ENCODE measurements at regions not wholly inside any gene's neighbourhood (a gene's known extent, or its start where the extent isn't known, plus 50 kb on each side); places are given as distances from the start of the nearest gene placed in this dataset.
"Not testable (repeated sequence)": the region's sequence is repeated elsewhere in the genome, so short reads cannot be mapped to it uniquely, and the experiment has no call there.

DNA sequence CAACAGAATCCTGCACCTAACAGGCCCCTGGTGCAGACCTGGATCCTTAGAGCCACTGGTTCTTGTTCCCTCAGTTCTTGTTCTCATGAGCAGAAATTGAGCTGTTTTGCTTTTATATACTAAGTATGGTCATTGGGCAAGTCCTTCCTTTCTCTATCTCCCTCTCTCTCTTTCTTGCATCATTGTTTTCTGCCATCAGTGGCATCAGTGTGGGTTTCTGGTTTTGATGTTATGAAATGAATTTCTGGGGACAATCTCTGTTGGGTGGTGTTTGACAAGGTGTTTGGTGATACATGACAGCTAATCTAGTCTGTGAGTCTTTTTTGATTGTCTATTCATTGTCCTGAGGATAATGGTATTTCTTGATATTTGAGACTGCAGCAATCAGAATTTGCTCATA lies 168.0 kb upstream of the NOTCH2NLA start:
- H3K4me1 ChIP-seq (ENCODE audit: control insufficient read depth in 2 of 2, insufficient read depth in 2 of 2, low read length in 2 of 2); H3K27ac Mint-ChIP-seq; H3K36me3 ChIP-seq (replicated peaks in 1 of 2; ENCODE audit: control extremely low read depth in 1 of 2, control insufficient read depth in 1 of 2, extremely low read depth in 1 of 2, insufficient read depth in 2 of 2, low read length in 1 of 2); H3K4me3 Mint-ChIP-seq; CTCF ChIA-PET; H3K27me3 Mint-ChIP-seq; DNase-seq; H3K4me2 ChIP-seq (replicated peaks; ENCODE audit: low read depth, low read length, poor library complexity, severe bottlenecking); H4K20me1 ChIP-seq (ENCODE audit: control insufficient read depth, insufficient read depth, low read length, poor library complexity, severe bottlenecking); H3K4me1 Mint-ChIP-seq; ATAC-seq (ENCODE audit: low read depth); POLR2A ChIA-PET; H3K79me2 ChIP-seq (ENCODE audit: control insufficient read depth, insufficient read depth, low read length); H2AFZ ChIP-seq (ENCODE audit: insufficient read depth, low read depth, low read length, poor library complexity, severe bottlenecking); H3K9ac ChIP-seq (ENCODE audit: low read length); H3K9me3 Mint-ChIP-seq (ENCODE audit: insufficient read depth); H3K27me3 ChIP-seq (replicated peaks in 1 of 4; ENCODE audit: control extremely low read depth in 1 of 4, control insufficient read depth in 3 of 4, insufficient read depth in 4 of 4, low read length in 3 of 4); H3K4me3 ChIP-seq (ENCODE audit: control extremely low read depth in 1 of 5, extremely low read depth in 1 of 5, insufficient read depth in 1 of 5, low read depth in 2 of 5, low read length in 4 of 5); intact Hi-C loops (cut with micrococcal nuclease); H3K9me3 ChIP-seq (ENCODE audit: control extremely low read depth in 1 of 3, control insufficient read depth in 2 of 3, insufficient read depth in 1 of 3, low read length in 2 of 3); H3K27ac ChIP-seq (ENCODE audit: low read length in 2 of 2): not testable (repeated sequence)

DNA sequence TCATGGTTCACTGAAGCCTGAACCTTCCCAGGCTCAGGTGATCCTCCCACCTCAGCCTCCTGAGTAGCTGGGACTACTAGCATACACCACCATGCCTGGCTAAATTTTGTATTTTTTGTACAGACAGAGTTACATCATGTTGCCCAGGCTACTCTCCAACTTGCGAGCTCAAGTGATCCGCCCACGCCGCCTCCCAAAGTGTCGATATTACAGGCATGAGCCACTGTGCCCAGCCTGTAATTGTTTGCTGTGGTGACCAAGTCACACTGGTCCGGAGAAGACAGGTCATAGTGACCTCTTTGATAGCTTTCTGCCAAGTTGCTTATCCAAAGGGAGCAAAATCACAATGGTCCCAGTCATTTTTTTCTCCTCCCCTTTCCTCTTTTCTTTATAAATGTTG lies 167.4 kb upstream of the NOTCH2NLA start:
- ATAC-seq (ENCODE audit: low read depth); H3K9me3 ChIP-seq (ENCODE audit: control extremely low read depth in 1 of 3, control insufficient read depth in 2 of 3, insufficient read depth in 1 of 3, low read length in 2 of 3); H4K20me1 ChIP-seq (ENCODE audit: control insufficient read depth, insufficient read depth, low read length, poor library complexity, severe bottlenecking); H3K36me3 ChIP-seq (replicated peaks in 1 of 2; ENCODE audit: control extremely low read depth in 1 of 2, control insufficient read depth in 1 of 2, extremely low read depth in 1 of 2, insufficient read depth in 2 of 2, low read length in 1 of 2); H3K27ac Mint-ChIP-seq; H3K27ac ChIP-seq (ENCODE audit: low read length in 2 of 2); POLR2A ChIA-PET; H3K4me2 ChIP-seq (replicated peaks; ENCODE audit: low read depth, low read length, poor library complexity, severe bottlenecking); H3K79me2 ChIP-seq (ENCODE audit: control insufficient read depth, insufficient read depth, low read length); intact Hi-C loops (cut with micrococcal nuclease); H2AFZ ChIP-seq (ENCODE audit: insufficient read depth, low read depth, low read length, poor library complexity, severe bottlenecking); H3K4me1 ChIP-seq (ENCODE audit: control insufficient read depth in 2 of 2, insufficient read depth in 2 of 2, low read length in 2 of 2); H3K27me3 ChIP-seq (replicated peaks in 1 of 4; ENCODE audit: control extremely low read depth in 1 of 4, control insufficient read depth in 3 of 4, insufficient read depth in 4 of 4, low read length in 3 of 4); H3K9ac ChIP-seq (ENCODE audit: low read length); CTCF ChIA-PET; H3K4me3 ChIP-seq (ENCODE audit: control extremely low read depth in 1 of 5, extremely low read depth in 1 of 5, insufficient read depth in 1 of 5, low read depth in 2 of 5, low read length in 4 of 5); H3K27me3 Mint-ChIP-seq; DNase-seq; H3K4me3 Mint-ChIP-seq; H3K9me3 Mint-ChIP-seq (ENCODE audit: insufficient read depth); H3K4me1 Mint-ChIP-seq: not testable (repeated sequence)
- no CpG with 5 or more reads among the region's 6 CpGs for WGBS (ENCODE audit: insufficient coverage)

DNA sequence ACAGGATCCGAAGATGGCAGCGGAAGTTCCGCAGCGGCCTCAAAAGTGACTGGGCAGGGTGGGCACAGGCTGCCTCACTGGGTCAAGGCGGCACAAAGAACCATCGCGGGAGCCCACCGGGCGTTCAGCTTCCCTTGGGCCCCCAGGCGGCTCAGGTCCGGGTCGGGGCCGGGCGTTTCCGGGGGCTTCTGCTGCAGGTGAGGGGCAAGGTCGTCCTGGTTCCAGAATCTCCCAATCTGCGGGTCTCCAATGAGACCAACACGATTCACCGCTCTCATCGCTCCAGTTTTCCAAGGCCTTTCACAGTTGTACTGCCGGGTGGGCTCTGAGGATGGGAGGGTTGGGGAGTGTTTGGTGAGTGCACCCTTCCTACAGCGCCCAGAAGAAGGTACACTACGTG lies 165.0 kb upstream of the NOTCH2NLA start:
- H3K27ac ChIP-seq (ENCODE audit: low read length in 2 of 2); ATAC-seq (ENCODE audit: low read depth); H3K79me2 ChIP-seq (ENCODE audit: control insufficient read depth, insufficient read depth, low read length); H2AFZ ChIP-seq (ENCODE audit: insufficient read depth, low read depth, low read length, poor library complexity, severe bottlenecking); H3K9me3 ChIP-seq (ENCODE audit: control extremely low read depth in 1 of 3, control insufficient read depth in 2 of 3, insufficient read depth in 1 of 3, low read length in 2 of 3); H3K27me3 Mint-ChIP-seq; H3K36me3 ChIP-seq (replicated peaks in 1 of 2; ENCODE audit: control extremely low read depth in 1 of 2, control insufficient read depth in 1 of 2, extremely low read depth in 1 of 2, insufficient read depth in 2 of 2, low read length in 1 of 2); intact Hi-C loops (cut with micrococcal nuclease); H4K20me1 ChIP-seq (ENCODE audit: control insufficient read depth, insufficient read depth, low read length, poor library complexity, severe bottlenecking); H3K9me3 Mint-ChIP-seq (ENCODE audit: insufficient read depth); CTCF ChIA-PET; H3K27me3 ChIP-seq (replicated peaks in 1 of 4; ENCODE audit: control extremely low read depth in 1 of 4, control insufficient read depth in 3 of 4, insufficient read depth in 4 of 4, low read length in 3 of 4); H3K4me2 ChIP-seq (replicated peaks; ENCODE audit: low read depth, low read length, poor library complexity, severe bottlenecking); H3K4me1 Mint-ChIP-seq; H3K27ac Mint-ChIP-seq; POLR2A ChIA-PET; H3K4me1 ChIP-seq (ENCODE audit: control insufficient read depth in 2 of 2, insufficient read depth in 2 of 2, low read length in 2 of 2); H3K9ac ChIP-seq (ENCODE audit: low read length); DNase-seq: not testable (repeated sequence)
- H3K4me3 ChIP-seq (ENCODE audit: control extremely low read depth in 1 of 5, extremely low read depth in 1 of 5, insufficient read depth in 1 of 5, low read depth in 2 of 5, low read length in 4 of 5) = peak overlapping the region in 1 of 5 experiments; percentile 18
- WGBS (ENCODE audit: insufficient coverage) = 32% methylated on average over 12 of the region's 23 CpGs
- H3K4me3 Mint-ChIP-seq = peak overlapping the region; percentile 59

DNA sequence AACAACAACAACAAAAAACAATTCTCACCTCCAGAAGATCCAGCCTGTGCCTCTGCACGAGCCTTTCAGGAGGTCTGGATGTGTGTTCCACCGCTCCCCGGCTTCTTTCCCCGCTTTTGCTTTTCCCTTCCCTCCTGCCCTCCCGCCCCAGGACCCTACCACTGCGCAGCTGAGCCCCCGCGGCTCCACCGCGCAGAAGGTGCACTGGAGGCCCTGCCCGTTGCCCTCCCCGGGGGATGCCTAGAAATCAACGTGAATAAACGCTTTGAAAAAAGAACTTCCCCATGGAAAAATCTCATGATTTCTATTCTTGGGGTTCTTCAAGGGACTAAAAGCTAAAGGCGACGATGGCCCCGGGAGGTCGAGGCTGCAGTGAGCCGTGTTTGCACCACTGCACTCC lies 164.3 kb upstream of the NOTCH2NLA start:
- intact Hi-C loops (cut with micrococcal nuclease); H3K27ac Mint-ChIP-seq; H3K4me2 ChIP-seq (replicated peaks; ENCODE audit: low read depth, low read length, poor library complexity, severe bottlenecking); H4K20me1 ChIP-seq (ENCODE audit: control insufficient read depth, insufficient read depth, low read length, poor library complexity, severe bottlenecking); H3K9me3 ChIP-seq (ENCODE audit: control extremely low read depth in 1 of 3, control insufficient read depth in 2 of 3, insufficient read depth in 1 of 3, low read length in 2 of 3); H3K27ac ChIP-seq (ENCODE audit: low read length in 2 of 2); H2AFZ ChIP-seq (ENCODE audit: insufficient read depth, low read depth, low read length, poor library complexity, severe bottlenecking); H3K79me2 ChIP-seq (ENCODE audit: control insufficient read depth, insufficient read depth, low read length); POLR2A ChIA-PET; CTCF ChIA-PET; H3K4me1 ChIP-seq (ENCODE audit: control insufficient read depth in 2 of 2, insufficient read depth in 2 of 2, low read length in 2 of 2); H3K9me3 Mint-ChIP-seq (ENCODE audit: insufficient read depth); H3K27me3 ChIP-seq (replicated peaks in 1 of 4; ENCODE audit: control extremely low read depth in 1 of 4, control insufficient read depth in 3 of 4, insufficient read depth in 4 of 4, low read length in 3 of 4); H3K36me3 ChIP-seq (replicated peaks in 1 of 2; ENCODE audit: control extremely low read depth in 1 of 2, control insufficient read depth in 1 of 2, extremely low read depth in 1 of 2, insufficient read depth in 2 of 2, low read length in 1 of 2); H3K4me1 Mint-ChIP-seq; ATAC-seq (ENCODE audit: low read depth); H3K27me3 Mint-ChIP-seq; H3K9ac ChIP-seq (ENCODE audit: low read length); DNase-seq: not testable (repeated sequence)
- H3K4me3 ChIP-seq (ENCODE audit: control extremely low read depth in 1 of 5, extremely low read depth in 1 of 5, insufficient read depth in 1 of 5, low read depth in 2 of 5, low read length in 4 of 5) = peak overlapping the region in 1 of 5 experiments; percentile 9
- no CpG with 5 or more reads among the region's 19 CpGs for WGBS (ENCODE audit: insufficient coverage)
- peak overlapping the region; percentile 54 for H3K4me3 Mint-ChIP-seq

Data from B cell (primary cell).